Amygdala (tissue), 56 donors: ENCODE measurements at regions not wholly inside any gene's neighbourhood (a gene's known extent, or its start where the extent isn't known, plus 50 kb on each side); places are given as distances from the start of the nearest gene placed in this dataset.
"Not testable (repeated sequence)": the region's sequence is repeated elsewhere in the genome, so short reads cannot be mapped to it uniquely, and the experiment has no call there.

Experiments
- DNase-seq, 56 donors: peaks; one replicate each; lab custom pipeline; 2025; lab: John Stamatoyannopoulos, UW

GRCh38 chr5:174937201-174938123 is 213.1 kb downstream of the MSX2 start:
- no peak for DNase-seq

GRCh38 chr5:174935854-174936474 is 211.6 kb downstream of the MSX2 start:
- DNase-seq: peak in 50 of 56 donors; percentile 3 to 81 (median 36)

GRCh38 chr5:174931033-174931432 is 206.7 kb downstream of the MSX2 start:
- DNase-seq: not testable (repeated sequence)

- no peak for DNase-seq
Measured at GRCh38 chr5:174925586-174925985, 201.2 kb downstream of the MSX2 start.

GRCh38 chr5:174922955-174923354 is 198.6 kb downstream of the MSX2 start:
- DNase-seq: no peak

GRCh38 chr5:174920906-174921550 is 196.6 kb downstream of the MSX2 start:
- no peak for DNase-seq

GRCh38 chr5:174919351-174919750 is 195.0 kb downstream of the MSX2 start:
- DNase-seq: no peak

GRCh38 chr5:174918655-174919054 is 194.3 kb downstream of the MSX2 start:
- no peak for DNase-seq

- no peak for DNase-seq
Measured at GRCh38 chr5:174917976-174918554, 193.7 kb downstream of the MSX2 start.

GRCh38 chr5:174917435-174917834 is 193.1 kb downstream of the MSX2 start:
- DNase-seq: not testable (repeated sequence)

- not testable (repeated sequence) for DNase-seq
Measured at GRCh38 chr5:174916924-174917323, 192.5 kb downstream of the MSX2 start.

- no peak for DNase-seq
Measured at GRCh38 chr5:174916227-174916626, 191.8 kb downstream of the MSX2 start.

GRCh38 chr5:174911118-174911517 is 186.7 kb downstream of the MSX2 start:
- no peak for DNase-seq

- DNase-seq: peak in 51 of 56 donors; percentile 11 to 78 (median 48)
Measured at GRCh38 chr5:174910245-174910737, 185.9 kb downstream of the MSX2 start.

- no peak for DNase-seq
Measured at GRCh38 chr5:174903172-174903732, 178.9 kb downstream of the MSX2 start.

GRCh38 chr5:174901336-174901735 is 177.0 kb downstream of the MSX2 start:
- DNase-seq: no peak

- no peak for DNase-seq
Measured at GRCh38 chr5:174900240-174900865, 176.0 kb downstream of the MSX2 start.

GRCh38 chr5:174897281-174897950 is 173.0 kb downstream of the MSX2 start:
- no peak for DNase-seq

- no peak for DNase-seq
Measured at GRCh38 chr5:174895360-174895759, 171.0 kb downstream of the MSX2 start.
